Activated CD8-positive, alpha-beta T cell treated with anti-CD3 and anti-CD28 coated beads for 36 hours (primary cell): ENCODE measurements at regions not wholly inside any gene's neighbourhood (a gene's known extent, or its start where the extent isn't known, plus 50 kb on each side); places are given as distances from the start of the nearest gene placed in this dataset.
A peak's percentile ranks its signal among the peaks of the same experiment; 100 is the strongest.

Experiments used
- ATAC-seq: fragments of 200-7000 bp; cut with Tn5 transposase; one replicate; pipeline ENCODE4 v1.10.0; 2021; ENCODE audit warnings: mild to moderate bottlenecking, moderate library complexity
- CTCF ChIA-PET: fragments of 350-600 bp; sonication (Branson Sonifier 250); formaldehyde crosslinking; loops from one replicate; lab custom pipeline; 2021; ENCODE audit warnings: antibody characterized with exemption; lab: Charles Lee
- POLR2A ChIA-PET: fragments of 350-600 bp; sonication (Branson Sonifier 250); formaldehyde crosslinking; loops from one replicate; lab custom pipeline; 2021; ENCODE audit warnings: antibody characterized with exemption; lab: Charles Lee
- DNase-seq: peaks from one replicate; pipeline ENCODE4 v3.0.0-alpha.2; 2020
- H3K27ac Mint-ChIP-seq: one replicate; pipeline ENCODE4 v1.8.0; 2021; ENCODE audit warnings: mild to moderate bottlenecking, mixed read lengths
- H3K27me3 Mint-ChIP-seq: one replicate; pipeline ENCODE4 v1.8.0; 2021; ENCODE audit warnings: mixed read lengths
- H3K36me3 Mint-ChIP-seq: one replicate; pipeline ENCODE4 v1.8.0; 2021; ENCODE audit warnings: low read depth, mixed read lengths
- H3K4me1 Mint-ChIP-seq: one replicate; pipeline ENCODE4 v1.8.0; 2021; ENCODE audit warnings: low read depth, mixed read lengths
- H3K4me3 Mint-ChIP-seq: one replicate; pipeline ENCODE4 v1.8.0; 2021; ENCODE audit warnings: mild to moderate bottlenecking, moderate library complexity, mixed read lengths
- H3K9me3 Mint-ChIP-seq: one replicate; pipeline ENCODE4 v1.8.0; 2021; ENCODE audit warnings: mixed read lengths
- CTCF ChIP-seq: fragments of 200-600 bp; IDR thresholded peaks from one replicate; pipeline ENCODE4 v1.8.0; 2022; ENCODE audit warnings: antibody characterized with exemption, mild to moderate bottlenecking
- intact Hi-C: fragments of 100-400 bp; cut with micrococcal nuclease; formaldehyde crosslinking; loops from one replicate; pipeline ENCODE4 v1.10.0; 2022

- ChIA-PET POLR2A (interaction anchor here (0.7 kb wide), 1 partner anchor 342 kb away, joined by 3 read pairs; no protein-coding TSS in a partner anchor), CTCF (no interaction called here)
- Mint-ChIP-seq H3K4me1 (peaks cover 2% of the 10 kb centered on the region), H3K27me3 (no peaks in the 10 kb centered on the region), H3K27ac (no peak overlapping the region), H3K36me3 (no peaks in the 10 kb centered on the region), H3K9me3 (no peaks in the 10 kb centered on the region), H3K4me3 (no peak overlapping the region)
- intact Hi-C loops, result no loop called here
- no peak for TF ChIP-seq CTCF
- ATAC-seq (no peak), DNase-seq (no peak)
Observed at GRCh38 chr15:62547584-62547983, 382.5 kb upstream of the C2CD4B start.

DNA sequence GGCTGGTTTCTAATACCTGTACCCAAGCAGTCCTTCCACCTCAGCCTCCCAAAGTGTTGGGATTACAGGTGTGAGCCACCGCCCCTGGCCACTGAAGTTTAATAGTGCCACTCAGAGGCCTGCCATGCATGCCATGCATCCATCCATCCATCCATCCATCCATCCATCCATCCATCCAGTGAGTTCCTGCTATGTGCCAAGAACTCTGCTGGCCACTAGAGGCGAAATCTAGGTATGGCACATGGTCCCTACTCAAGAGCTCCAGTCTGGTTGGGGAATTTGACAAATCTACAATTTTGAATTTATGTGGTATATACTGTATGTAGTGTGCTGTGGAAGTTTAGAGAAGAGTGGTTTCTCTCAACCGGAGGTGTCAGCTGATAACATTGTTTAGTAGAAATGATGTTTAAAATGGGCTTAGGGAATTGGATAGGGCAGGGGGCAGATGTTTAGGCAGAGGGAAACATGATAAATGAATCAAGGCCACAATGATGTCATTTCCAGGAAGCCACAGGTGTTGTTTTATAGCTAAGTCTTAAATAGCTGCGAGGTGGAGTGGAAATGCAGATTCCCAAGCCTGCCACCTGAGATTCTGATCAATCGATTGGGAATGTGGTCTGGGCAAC is 384.4 kb upstream of the C2CD4B start:
- TF ChIP-seq CTCF, result peak; percentile 62
- peak; percentile 32 for DNase-seq
- H3K27ac Mint-ChIP-seq, result no peak overlapping the region
- H3K9me3 Mint-ChIP-seq, result no peaks in the 10 kb centered on the region
- ChIA-PET POLR2A (no interaction called here), CTCF (interaction anchor here (0.6 kb wide), 3 partner anchors 8 to 178 kb away, joined by 3 to 4 read pairs (median 3); no protein-coding TSS in a partner anchor)
- no peaks in the 10 kb centered on the region for H3K27me3 Mint-ChIP-seq
- intact Hi-C loops, result no loop called here
- H3K4me1 Mint-ChIP-seq, result peaks cover 2% of the 10 kb centered on the region
- no peak overlapping the region for H3K4me3 Mint-ChIP-seq
- peak; percentile 34 for ATAC-seq
- H3K36me3 Mint-ChIP-seq, result no peaks in the 10 kb centered on the region

- ChIA-PET POLR2A (no interaction called here), CTCF (no interaction called here)
- Mint-ChIP-seq H3K4me1 (peaks cover 2% of the 10 kb centered on the region), H3K4me3 (no peak overlapping the region), H3K27ac (no peak overlapping the region), H3K36me3 (no peaks in the 10 kb centered on the region), H3K27me3 (no peaks in the 10 kb centered on the region), H3K9me3 (no peaks in the 10 kb centered on the region)
- DNase-seq (no peak), ATAC-seq (no peak)
- intact Hi-C loops, result no loop called here
- TF ChIP-seq CTCF, result no peak
Observed at GRCh38 chr15:62550106-62550505, 385.0 kb upstream of the C2CD4B start.

DNA sequence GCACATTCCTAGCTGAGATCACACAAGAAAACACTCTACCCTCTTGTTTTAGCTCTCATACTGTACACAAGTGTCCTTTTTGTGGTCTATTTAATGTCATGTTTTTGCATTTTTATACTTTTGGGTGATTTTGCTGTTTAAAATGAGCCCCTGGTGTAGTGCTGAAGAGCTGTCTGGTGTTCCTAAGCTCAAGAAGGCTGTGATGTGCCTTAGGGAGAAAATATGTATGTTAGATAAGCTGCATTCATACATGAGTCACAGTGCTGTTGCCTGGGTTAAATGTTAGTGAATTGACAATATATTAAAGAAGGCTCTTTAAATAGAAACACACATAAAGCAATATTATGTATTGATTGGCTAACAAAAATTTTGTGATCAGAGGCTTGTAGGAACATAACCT is 387.4 kb upstream of the C2CD4B start:
- ChIA-PET POLR2A (no interaction called here), CTCF (interaction anchor here (0.8 kb wide), 1 partner anchor 195 kb away, joined by 3 read pairs; no protein-coding TSS in a partner anchor)
- H3K4me3 Mint-ChIP-seq, result no peak overlapping the region
- no peaks in the 10 kb centered on the region for H3K9me3 Mint-ChIP-seq
- no peaks in the 10 kb centered on the region for H3K36me3 Mint-ChIP-seq
- no peak for TF ChIP-seq CTCF
- H3K27ac Mint-ChIP-seq, result no peak overlapping the region
- peaks cover 2% of the 10 kb centered on the region for H3K4me1 Mint-ChIP-seq
- no peak for DNase-seq
- no peaks in the 10 kb centered on the region for H3K27me3 Mint-ChIP-seq
- ATAC-seq, result no peak
- intact Hi-C loops, result no loop called here

DNA sequence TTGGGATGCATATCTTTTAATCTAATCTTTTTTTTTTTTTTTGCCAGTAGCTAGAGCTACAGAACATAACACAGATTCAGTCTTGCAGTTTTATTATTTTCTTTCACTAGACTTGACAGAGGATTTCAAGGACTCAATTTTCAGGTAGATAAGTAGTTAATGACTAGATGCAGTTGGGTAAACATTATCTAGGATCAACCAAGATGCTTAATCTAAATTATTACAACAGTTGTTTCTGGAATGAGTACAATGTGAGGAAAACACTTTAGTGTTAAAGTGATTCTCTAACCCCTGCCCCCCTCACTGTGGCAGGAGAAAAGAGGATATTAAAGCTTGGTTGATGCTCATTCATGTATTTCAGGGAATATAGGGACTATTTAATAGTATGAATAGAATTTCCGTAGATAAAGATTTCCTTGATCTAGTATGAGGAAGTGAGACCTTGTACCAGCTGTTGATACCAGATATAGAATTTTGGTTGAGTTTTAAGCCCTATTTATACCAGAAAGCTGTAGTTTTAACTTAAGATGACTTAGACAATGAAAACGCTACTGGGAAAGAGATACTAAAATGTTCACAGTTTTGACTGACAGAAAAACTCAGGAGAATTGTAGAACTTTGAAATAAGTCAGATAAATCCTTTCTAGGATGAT is 389.0 kb upstream of the C2CD4B start:
- no peak overlapping the region for H3K4me3 Mint-ChIP-seq
- CTCF ChIA-PET, result no interaction called here
- POLR2A ChIA-PET, result no interaction called here
- peaks cover 4% of the 10 kb centered on the region for H3K27me3 Mint-ChIP-seq
- no peaks in the 10 kb centered on the region for H3K9me3 Mint-ChIP-seq
- peaks cover 2% of the 10 kb centered on the region for H3K4me1 Mint-ChIP-seq
- no peak for TF ChIP-seq CTCF
- H3K27ac Mint-ChIP-seq, result no peak overlapping the region
- no peak for DNase-seq
- no peak for ATAC-seq
- intact Hi-C loops, result no loop called here
- H3K36me3 Mint-ChIP-seq, result no peaks in the 10 kb centered on the region
